Loucy (cell line): ENCODE measurements at regions not wholly inside any gene's neighbourhood (a gene's known extent, or its start where the extent isn't known, plus 50 kb on each side); places are given as distances from the start of the nearest gene placed in this dataset.

ENCODE experiments used
- H2AFZ ChIP-seq: fragments of 200-600 bp; sonication (generic); 2 replicates; pipeline ENCODE4 v1.6.0; 2016; ENCODE audit warnings: antibody characterized with exemption, mild to moderate bottlenecking, low read length, moderate library complexity
- H3F3A ChIP-seq: fragments of 200-600 bp; 2 replicates; pipeline ENCODE4 v1.6.0; 2016; ENCODE audit warnings: antibody characterized with exemption, low read depth, mild to moderate bottlenecking
- H3K27me3 ChIP-seq: fragments of 200-600 bp; sonication (generic); 2 replicates; pipeline ENCODE4 v1.6.1; 2014; ENCODE audit warnings: low read length, mild to moderate bottlenecking; ENCODE audit not compliant: insufficient read depth, poor library complexity, severe bottlenecking
- H3K36me3 ChIP-seq: fragments of 200-600 bp; sonication (generic); 2 replicates; pipeline ENCODE4 v1.6.1; 2016; ENCODE audit warnings: low read length; ENCODE audit not compliant: insufficient read depth
- H3K4me1 ChIP-seq: fragments of 200-600 bp; sonication (generic); 2 replicates; pipeline ENCODE4 v1.5.1; 2014; ENCODE audit warnings: low read length, mild to moderate bottlenecking; ENCODE audit not compliant: insufficient read depth, poor library complexity, severe bottlenecking
- H3K4me2 ChIP-seq: fragments of 200-600 bp; sonication (generic); 2 replicates; pipeline ENCODE4 v1.6.0; 2014; ENCODE audit warnings: antibody characterized with exemption, low read length, low read depth, mild to moderate bottlenecking; ENCODE audit not compliant: poor library complexity, severe bottlenecking
- H3K4me3 ChIP-seq: fragments of 200-600 bp; sonication (generic); 2 replicates; pipeline ENCODE4 v1.5.1; 2014; ENCODE audit warnings: low read length, mild to moderate bottlenecking, mixed read lengths; ENCODE audit not compliant: poor library complexity, severe bottlenecking
- H3K79me2 ChIP-seq: fragments of 200-600 bp; sonication (generic); 2 replicates; pipeline ENCODE4 v1.6.1; 2014; ENCODE audit warnings: low read length; ENCODE audit not compliant: insufficient read depth
- H3K9ac ChIP-seq: fragments of 200-600 bp; sonication (generic); 2 replicates; pipeline ENCODE4 v1.6.0; 2014; ENCODE audit warnings: mild to moderate bottlenecking, low read depth, low read length, moderate library complexity; ENCODE audit not compliant: poor library complexity, severe bottlenecking
- H3K9me2 ChIP-seq: fragments of 200-600 bp; sonication (generic); replicated peaks from 2 replicates; pipeline ENCODE4 v1.6.1; 2016; ENCODE audit warnings: low read depth, low read length, mixed read lengths
- H3K9me3 ChIP-seq: fragments of 200-600 bp; sonication (generic); 2 replicates; pipeline ENCODE4 v1.6.1; 2014; ENCODE audit warnings: mild to moderate bottlenecking, antibody characterized with exemption, low read length, low read depth; ENCODE audit not compliant: insufficient read depth
- H4K20me1 ChIP-seq: fragments of 200-600 bp; sonication (generic); 2 replicates; pipeline ENCODE4 v1.6.0; 2014; ENCODE audit warnings: antibody characterized with exemption, low read length, mild to moderate bottlenecking; ENCODE audit not compliant: insufficient read depth, poor library complexity, severe bottlenecking
- EZH2phosphoT487 ChIP-seq: fragments of 200-600 bp; IDR thresholded peaks from 2 replicates; pipeline ENCODE4 v1.6.1; 2018; ENCODE audit warnings: antibody characterized with exemption, mild to moderate bottlenecking, moderate library complexity, borderline replicate concordance
- TF ChIP-seq, protein P1 (sequence below): fragments of 200-600 bp; sonication (generic); conservative IDR thresholded peaks from 2 replicates; pipeline ENCODE4 v1.5.1; 2014; ENCODE audit warnings: mild to moderate bottlenecking, antibody characterized with exemption, low read length

DNA sequence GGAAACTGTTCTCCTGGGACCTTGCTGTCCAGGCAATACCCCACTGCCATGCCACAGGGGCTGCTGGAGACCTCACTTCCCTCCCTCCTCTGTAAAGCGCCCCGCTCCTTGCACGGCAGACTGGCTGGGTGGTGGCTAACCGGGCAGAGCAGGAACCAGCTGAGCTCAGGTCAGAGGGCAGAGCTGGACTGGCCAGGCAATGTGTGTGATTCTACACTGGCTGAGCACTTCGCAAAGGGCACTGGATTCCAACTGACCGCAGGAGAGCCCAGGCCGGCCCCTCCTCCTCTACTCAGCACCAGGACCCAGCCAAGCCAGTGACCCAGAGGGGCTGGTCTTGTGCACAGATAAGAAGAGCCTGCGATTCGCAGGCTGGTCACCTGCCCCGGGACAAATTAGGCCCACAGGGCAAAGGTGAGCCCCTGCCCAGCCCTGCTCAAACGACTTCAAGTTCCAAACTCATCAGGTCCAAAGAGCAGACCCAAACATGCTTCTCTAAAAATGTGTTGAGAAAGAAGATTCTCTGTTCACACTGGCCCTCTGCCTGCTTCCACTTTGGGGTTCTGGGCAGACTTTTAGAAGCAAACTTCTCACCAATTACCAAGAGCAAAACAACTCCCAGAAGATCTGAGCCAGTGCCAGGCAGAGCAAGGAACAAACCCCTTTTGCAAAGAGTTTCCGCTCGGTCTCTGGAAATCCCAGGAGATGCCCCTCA is 54.9 kb upstream of the DIO3 start:
- H3F3A ChIP-seq = no peaks in the 10 kb centered on the region
- TF ChIP-seq, protein P1, sequence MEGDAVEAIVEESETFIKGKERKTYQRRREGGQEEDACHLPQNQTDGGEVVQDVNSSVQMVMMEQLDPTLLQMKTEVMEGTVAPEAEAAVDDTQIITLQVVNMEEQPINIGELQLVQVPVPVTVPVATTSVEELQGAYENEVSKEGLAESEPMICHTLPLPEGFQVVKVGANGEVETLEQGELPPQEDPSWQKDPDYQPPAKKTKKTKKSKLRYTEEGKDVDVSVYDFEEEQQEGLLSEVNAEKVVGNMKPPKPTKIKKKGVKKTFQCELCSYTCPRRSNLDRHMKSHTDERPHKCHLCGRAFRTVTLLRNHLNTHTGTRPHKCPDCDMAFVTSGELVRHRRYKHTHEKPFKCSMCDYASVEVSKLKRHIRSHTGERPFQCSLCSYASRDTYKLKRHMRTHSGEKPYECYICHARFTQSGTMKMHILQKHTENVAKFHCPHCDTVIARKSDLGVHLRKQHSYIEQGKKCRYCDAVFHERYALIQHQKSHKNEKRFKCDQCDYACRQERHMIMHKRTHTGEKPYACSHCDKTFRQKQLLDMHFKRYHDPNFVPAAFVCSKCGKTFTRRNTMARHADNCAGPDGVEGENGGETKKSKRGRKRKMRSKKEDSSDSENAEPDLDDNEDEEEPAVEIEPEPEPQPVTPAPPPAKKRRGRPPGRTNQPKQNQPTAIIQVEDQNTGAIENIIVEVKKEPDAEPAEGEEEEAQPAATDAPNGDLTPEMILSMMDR = no peak
- TF ChIP-seq EZH2phosphoT487 = no peak
- no peaks in the 10 kb centered on the region; the same call in 1 of the 2 replicates for H3K9me3 ChIP-seq
- H3K4me2 ChIP-seq = no peak overlapping the region
- H3K4me1 ChIP-seq = no peaks in the 10 kb centered on the region
- no peak overlapping the region for H2AFZ ChIP-seq
- no peak overlapping the region for H3K9ac ChIP-seq
- no peaks in the 10 kb centered on the region for H3K79me2 ChIP-seq
- no peaks in the 10 kb centered on the region for H3K9me2 ChIP-seq
- no peaks in the 10 kb centered on the region for H3K36me3 ChIP-seq
- no peaks in the 10 kb centered on the region for H4K20me1 ChIP-seq
- H3K27me3 ChIP-seq = no peaks in the 10 kb centered on the region
- H3K4me3 ChIP-seq = no peak overlapping the region

- Histone ChIP-seq H3K4me2 (no peak overlapping the region), H3K79me2 (no peaks in the 10 kb centered on the region), H3K9me3 (no peaks in the 10 kb centered on the region; the same call in 1 of the 2 replicates), H2AFZ (no peak overlapping the region), H3F3A (no peaks in the 10 kb centered on the region), H3K27me3 (no peaks in the 10 kb centered on the region), H3K4me3 (no peak overlapping the region), H3K9me2 (no peaks in the 10 kb centered on the region), H3K4me1 (no peaks in the 10 kb centered on the region), H4K20me1 (no peaks in the 10 kb centered on the region), H3K36me3 (no peaks in the 10 kb centered on the region), H3K9ac (no peak overlapping the region)
- TF ChIP-seq EZH2phosphoT487 = no peak
- TF ChIP-seq, protein P1 = no peak
These were observed 54.1 kb upstream of the DIO3 start for GRCh38 chr14:101506926-101507835.

- Histone ChIP-seq H3K9me2 (no peaks in the 10 kb centered on the region), H3K4me2 (no peak overlapping the region)
These were observed 53.5 kb upstream of the DIO3 start for GRCh38 chr14:101507836-101508150.

More at GRCh38 chr14:101507836-101508150, 53.5 kb upstream of the DIO3 start:
- Histone ChIP-seq H3K27me3 (no peaks in the 10 kb centered on the region), H3K36me3 (no peaks in the 10 kb centered on the region), H3K4me3 (no peak overlapping the region), H3F3A (no peaks in the 10 kb centered on the region), H3K9me3 (no peaks in the 10 kb centered on the region; the same call in 1 of the 2 replicates), H3K9ac (no peak overlapping the region), H3K79me2 (no peaks in the 10 kb centered on the region), H3K4me1 (no peaks in the 10 kb centered on the region), H4K20me1 (no peaks in the 10 kb centered on the region), H2AFZ (no peak overlapping the region)
- TF ChIP-seq EZH2phosphoT487 = no peak
- TF ChIP-seq, protein P1 = no peak
